Smooth muscle cell (in vitro differentiated cells): ENCODE measurements at regions not wholly inside any gene's neighbourhood (a gene's known extent, or its start where the extent isn't known, plus 50 kb on each side); places are given as distances from the start of the nearest gene placed in this dataset.

Source experiments
- DNase-seq: peaks from one replicate; lab custom pipeline; 2025; ENCODE audit not compliant: unreplicated experiment; lab: John Stamatoyannopoulos, UW
- H2AFZ ChIP-seq: fragments of 200-600 bp; sonication (generic); 2 replicates; pipeline ENCODE4 v1.6.0; 2016; ENCODE audit warnings: antibody characterized with exemption, low read depth, mild to moderate bottlenecking
- H3F3A ChIP-seq: fragments of 200-600 bp; sonication (generic); 2 replicates; pipeline ENCODE4 v1.6.0; 2017; ENCODE audit warnings: antibody characterized with exemption, low read depth
- H3K27ac ChIP-seq: fragments of 200-600 bp; sonication (generic); 2 replicates; pipeline ENCODE4 v1.5.1; 2016; ENCODE audit warnings: low read depth, mild to moderate bottlenecking
- H3K27me3 ChIP-seq: fragments of 200-600 bp; sonication (generic); 2 replicates; pipeline ENCODE4 v1.6.1; 2016; ENCODE audit warnings: low read depth, mild to moderate bottlenecking
- H3K36me3 ChIP-seq: fragments of 200-600 bp; sonication (generic); 2 replicates; pipeline ENCODE4 v1.5.1; 2016; ENCODE audit warnings: low read depth
- H3K4me1 ChIP-seq: fragments of 200-600 bp; sonication (generic); 2 replicates; pipeline ENCODE4 v1.5.1; 2016; ENCODE audit warnings: low read depth
- H3K4me2 ChIP-seq: fragments of 200-600 bp; sonication (generic); 2 replicates; pipeline ENCODE4 v1.6.0; 2016; ENCODE audit warnings: mild to moderate bottlenecking
- H3K4me3 ChIP-seq: fragments of 200-600 bp; sonication (generic); 2 replicates; pipeline ENCODE4 v1.5.1; 2016; ENCODE audit warnings: mild to moderate bottlenecking
- H3K79me2 ChIP-seq: fragments of 200-600 bp; sonication (generic); 2 replicates; pipeline ENCODE4 v1.6.0; 2016; ENCODE audit warnings: low read depth, mild to moderate bottlenecking
- H3K9ac ChIP-seq: fragments of 200-600 bp; sonication (generic); 2 replicates; pipeline ENCODE4 v1.6.0; 2016; ENCODE audit warnings: low read depth
- H3K9me3 ChIP-seq: fragments of 200-600 bp; sonication (generic); replicated peaks from 2 replicates; pipeline ENCODE4 v1.5.1; 2016; ENCODE audit warnings: low read depth
- H4K20me1 ChIP-seq: fragments of 200-600 bp; sonication (generic); 2 replicates; pipeline ENCODE4 v1.6.0; 2016; ENCODE audit warnings: low read depth
- CTCF ChIP-seq: fragments of 200-600 bp; sonication (generic); IDR thresholded peaks from 2 replicates; pipeline ENCODE4 v1.5.1; 2017; ENCODE audit warnings: borderline replicate concordance, mild to moderate bottlenecking, antibody characterized with exemption; ENCODE audit not compliant: insufficient read depth, poor library complexity, severe bottlenecking
- WGBS: methylation state at CpG from one replicate; pipeline ENCODE4 v1.1.7; 2016; ENCODE audit warnings: low lambda C conversion rate; 5-methylcytosine and 5-hydroxymethylcytosine counted together

- H3F3A ChIP-seq = no peaks in the 10 kb centered on the region
- peaks cover 58% of the 10 kb centered on the region for H3K79me2 ChIP-seq
- no peak for TF ChIP-seq CTCF
- H3K36me3 ChIP-seq = no peaks in the 10 kb centered on the region
- H3K27me3 ChIP-seq = no peaks in the 10 kb centered on the region
- H3K9ac ChIP-seq = no peak overlapping the region
- DNase-seq = no peak
- H3K4me1 ChIP-seq = no peaks in the 10 kb centered on the region
- no peaks in the 10 kb centered on the region for H4K20me1 ChIP-seq
- 97% methylated on average over 1 of the region's 1 CpG for WGBS
- no peaks in the 10 kb centered on the region for H3K9me3 ChIP-seq
- H2AFZ ChIP-seq = no peak overlapping the region
- H3K27ac ChIP-seq = no peak overlapping the region
- H3K4me3 ChIP-seq = no peak overlapping the region
- no peak overlapping the region for H3K4me2 ChIP-seq
These were observed 72.9 kb upstream of the CDK1 start for GRCh38 chr10:60705376-60705775.

- Histone ChIP-seq H3K4me1 (no peaks in the 10 kb centered on the region), H3K79me2 (peaks cover 55% of the 10 kb centered on the region), H3K27me3 (no peaks in the 10 kb centered on the region), H3K4me3 (no peak overlapping the region), H2AFZ (no peak overlapping the region), H3F3A (no peaks in the 10 kb centered on the region), H3K9me3 (no peaks in the 10 kb centered on the region), H3K27ac (no peak overlapping the region), H3K9ac (no peak overlapping the region), H3K4me2 (no peak overlapping the region), H3K36me3 (no peaks in the 10 kb centered on the region), H4K20me1 (no peaks in the 10 kb centered on the region)
- no peak for DNase-seq
- no peak for TF ChIP-seq CTCF
- WGBS = 76% methylated on average over 3 of the region's 3 CpGs
These were observed 73.8 kb upstream of the CDK1 start for GRCh38 chr10:60704471-60704870.

- Histone ChIP-seq H3K79me2 (peaks cover 49% of the 10 kb centered on the region), H2AFZ (no peak overlapping the region), H3K27ac (no peak overlapping the region), H3K4me3 (no peak overlapping the region), H3K36me3 (no peaks in the 10 kb centered on the region), H4K20me1 (no peaks in the 10 kb centered on the region), H3F3A (no peaks in the 10 kb centered on the region), H3K27me3 (no peaks in the 10 kb centered on the region), H3K4me1 (no peaks in the 10 kb centered on the region), H3K9ac (no peak overlapping the region), H3K9me3 (no peaks in the 10 kb centered on the region), H3K4me2 (no peak overlapping the region)
- 98% methylated on average over 7 of the region's 7 CpGs for WGBS
- DNase-seq = no peak
- TF ChIP-seq CTCF = no peak
These were observed 74.8 kb upstream of the CDK1 start for GRCh38 chr10:60703266-60704041.

- H3K27ac ChIP-seq = no peak overlapping the region
- H3K27me3 ChIP-seq = no peaks in the 10 kb centered on the region
- H3K4me2 ChIP-seq = no peak overlapping the region
- no peak for DNase-seq
- H3K4me3 ChIP-seq = no peak overlapping the region
- no peaks in the 10 kb centered on the region for H3F3A ChIP-seq
- H3K4me1 ChIP-seq = no peaks in the 10 kb centered on the region
- H3K9me3 ChIP-seq = no peaks in the 10 kb centered on the region
- no peaks in the 10 kb centered on the region for H3K36me3 ChIP-seq
- H3K9ac ChIP-seq = no peak overlapping the region
- no peak for TF ChIP-seq CTCF
- H3K79me2 ChIP-seq = peaks cover 13% of the 10 kb centered on the region
- no peak overlapping the region for H2AFZ ChIP-seq
- no peaks in the 10 kb centered on the region for H4K20me1 ChIP-seq
These were observed 90.6 kb upstream of the CDK1 start for GRCh38 chr10:60687679-60688078.
